ENCODE measurements at regions not wholly inside any gene's neighbourhood (a gene's known extent, or its start where the extent isn't known, plus 50 kb on each side); places are given as distances from the start of the nearest gene placed in this dataset.
A peak's percentile ranks its signal among the peaks of the same experiment; 100 is the strongest.
"Not testable (repeated sequence)": the region's sequence is repeated elsewhere in the genome, so short reads cannot be mapped to it uniquely, and the experiment has no call there.

GRCh38 chr16:21361612-21362227 lies 83.6 kb upstream of the CRYM start:
- DNase-seq, result peak; percentile 79

GRCh38 chr16:21361045-21361444 lies 83.0 kb upstream of the CRYM start:
- DNase-seq, result not testable (repeated sequence)

GRCh38 chr16:21359513-21359912 lies 81.4 kb upstream of the CRYM start:
- DNase-seq, result not testable (repeated sequence)

- DNase-seq, result not testable (repeated sequence)
Observed at GRCh38 chr16:21358261-21358795, 80.2 kb upstream of the CRYM start.

GRCh38 chr16:21356308-21356707 lies 78.2 kb upstream of the CRYM start:
- DNase-seq, result not testable (repeated sequence)

- not testable (repeated sequence) for DNase-seq
Observed at GRCh38 chr16:21351433-21351832, 73.3 kb upstream of the CRYM start.

GRCh38 chr16:21350851-21351250 lies 72.8 kb upstream of the CRYM start:
- not testable (repeated sequence) for DNase-seq

- DNase-seq, result not testable (repeated sequence)
Observed at GRCh38 chr16:21349336-21349735, 71.2 kb upstream of the CRYM start.

GRCh38 chr16:21348815-21349214 lies 70.7 kb upstream of the CRYM start:
- DNase-seq, result not testable (repeated sequence)

GRCh38 chr16:21347538-21347937 lies 69.4 kb upstream of the CRYM start:
- not testable (repeated sequence) for DNase-seq

- not testable (repeated sequence) for DNase-seq
Observed at GRCh38 chr16:21346756-21347491, 68.8 kb upstream of the CRYM start.

GRCh38 chr16:21344361-21344912 lies 66.3 kb upstream of the CRYM start:
- DNase-seq, result not testable (repeated sequence)

- no peak for DNase-seq
Observed at GRCh38 chr16:21341101-21341500, 63.0 kb upstream of the CRYM start.

GRCh38 chr16:21339941-21340340 lies 61.9 kb upstream of the CRYM start:
- DNase-seq, result no peak

- no peak for DNase-seq
Observed at GRCh38 chr16:21339269-21339641, 61.2 kb upstream of the CRYM start.

GRCh38 chr16:21338537-21339268 lies 60.6 kb upstream of the CRYM start:
- no peak for DNase-seq

- DNase-seq, result no peak
Observed at GRCh38 chr16:21336231-21336630, 58.1 kb upstream of the CRYM start.

GRCh38 chr16:21334188-21335146 lies 56.4 kb upstream of the CRYM start:
- not testable (repeated sequence) for DNase-seq

- DNase-seq, result not testable (repeated sequence)
Observed at GRCh38 chr16:21333683-21334082, 55.6 kb upstream of the CRYM start.

Measured in islet precursor cell (in vitro differentiated cells).